Natural killer cell (primary cell): ENCODE measurements at regions not wholly inside any gene's neighbourhood (a gene's known extent, or its start where the extent isn't known, plus 50 kb on each side); places are given as distances from the start of the nearest gene placed in this dataset.

Experiments
- ATAC-seq, 3 donors: fragments of 150-1000 bp in 2 of 3; fragments of 200-7000 bp in 1 of 3; cut with Tn5 transposase; 1 replicate in 1 of 3; 2 replicates in 2 of 3; pipeline ENCODE4 v1.10.0; 2021; ENCODE audit warnings: mild to moderate bottlenecking in 2 of 3, moderate library complexity in 2 of 3
- DNase-seq, 2 donors: peaks; one replicate each; pipeline versions ENCODE4 v3.0.0 to v3.0.0-alpha.2; 2013 to 2021; ENCODE audit warnings: mixed read lengths in 1 of 2
- H3K27ac ChIP-seq: one replicate; pipeline ENCODE4 v1.5.1; 2013; ENCODE audit warnings: mild to moderate bottlenecking, low read length
- H3K27me3 ChIP-seq: one replicate; pipeline ENCODE4 v1.6.1; 2013; ENCODE audit warnings: low read length; ENCODE audit not compliant: control insufficient read depth, insufficient read depth
- H3K36me3 ChIP-seq: one replicate; pipeline ENCODE4 v1.6.1; 2013; ENCODE audit warnings: low read length; ENCODE audit not compliant: control insufficient read depth, insufficient read depth
- H3K4me1 ChIP-seq: one replicate; pipeline ENCODE4 v1.6.1; 2013; ENCODE audit warnings: low read length; ENCODE audit not compliant: control insufficient read depth, insufficient read depth
- H3K4me3 ChIP-seq: one replicate; pipeline ENCODE4 v1.5.1; 2013; ENCODE audit warnings: low read length
- H3K9me3 ChIP-seq: one replicate; pipeline ENCODE4 v1.6.1; 2013; ENCODE audit warnings: low read length; ENCODE audit not compliant: control insufficient read depth, insufficient read depth
- H3K27ac Mint-ChIP-seq, 2 donors: one replicate each; pipeline ENCODE4 v1.8.0; 2022; ENCODE audit warnings: mild to moderate bottlenecking in 2 of 2, mixed read lengths in 2 of 2, moderate library complexity in 1 of 2
- H3K27me3 Mint-ChIP-seq, 2 donors: one replicate each; pipeline ENCODE4 v1.8.0; 2022; ENCODE audit warnings: low read depth in 2 of 2, mixed read lengths in 2 of 2
- H3K36me3 Mint-ChIP-seq: one replicate; pipeline ENCODE4 v1.8.0; 2022; ENCODE audit warnings: mixed read lengths
- H3K4me1 Mint-ChIP-seq, 2 donors: one replicate each; pipeline ENCODE4 v1.8.0; 2022; ENCODE audit warnings: mixed read lengths in 2 of 2
- H3K4me3 Mint-ChIP-seq: one replicate; pipeline ENCODE4 v1.8.0; 2022; ENCODE audit warnings: mild to moderate bottlenecking, moderate library complexity, mixed read lengths
- H3K9me3 Mint-ChIP-seq, 2 donors: one replicate each; pipeline ENCODE4 v1.8.0; 2022; ENCODE audit warnings: mixed read lengths in 2 of 2
- WGBS: methylation state at CpG from one replicate; pipeline ENCODE4 v1.1.7; 2013; ENCODE audit warnings: missing lambda C conversion rate; ENCODE audit not compliant: insufficient coverage; 5-methylcytosine and 5-hydroxymethylcytosine counted together
- intact Hi-C: fragments of 100-400 bp; cut with micrococcal nuclease; formaldehyde crosslinking; loops from one replicate; pipeline ENCODE4 v1.14.2; 2022
- TF ChIP-seq, protein P1 (sequence below): fragments of 200-600 bp; IDR thresholded peaks from one replicate; pipeline ENCODE4 v1.8.0; 2022; ENCODE audit warnings: antibody characterized with exemption

GRCh38 chr17:83175822-83176622 lies 96.6 kb downstream of the METRNL start:
- no peaks in the 10 kb centered on the region for H3K36me3 ChIP-seq
- no peak overlapping the region for H3K4me3 Mint-ChIP-seq
- H3K4me3 ChIP-seq = no peak overlapping the region
- peaks cover 5 to 9% of the 10 kb centered on the region in 2 donors for H3K4me1 Mint-ChIP-seq
- H3K36me3 Mint-ChIP-seq = no peaks in the 10 kb centered on the region
- H3K27ac ChIP-seq = no peak overlapping the region
- ATAC-seq (no peak), DNase-seq (no peak)
- intact Hi-C loops = no loop called here
- no peak overlapping the region for H3K27ac Mint-ChIP-seq
- H3K9me3 ChIP-seq = no peaks in the 10 kb centered on the region
- H3K27me3 ChIP-seq = no peaks in the 10 kb centered on the region
- TF ChIP-seq, protein P1, sequence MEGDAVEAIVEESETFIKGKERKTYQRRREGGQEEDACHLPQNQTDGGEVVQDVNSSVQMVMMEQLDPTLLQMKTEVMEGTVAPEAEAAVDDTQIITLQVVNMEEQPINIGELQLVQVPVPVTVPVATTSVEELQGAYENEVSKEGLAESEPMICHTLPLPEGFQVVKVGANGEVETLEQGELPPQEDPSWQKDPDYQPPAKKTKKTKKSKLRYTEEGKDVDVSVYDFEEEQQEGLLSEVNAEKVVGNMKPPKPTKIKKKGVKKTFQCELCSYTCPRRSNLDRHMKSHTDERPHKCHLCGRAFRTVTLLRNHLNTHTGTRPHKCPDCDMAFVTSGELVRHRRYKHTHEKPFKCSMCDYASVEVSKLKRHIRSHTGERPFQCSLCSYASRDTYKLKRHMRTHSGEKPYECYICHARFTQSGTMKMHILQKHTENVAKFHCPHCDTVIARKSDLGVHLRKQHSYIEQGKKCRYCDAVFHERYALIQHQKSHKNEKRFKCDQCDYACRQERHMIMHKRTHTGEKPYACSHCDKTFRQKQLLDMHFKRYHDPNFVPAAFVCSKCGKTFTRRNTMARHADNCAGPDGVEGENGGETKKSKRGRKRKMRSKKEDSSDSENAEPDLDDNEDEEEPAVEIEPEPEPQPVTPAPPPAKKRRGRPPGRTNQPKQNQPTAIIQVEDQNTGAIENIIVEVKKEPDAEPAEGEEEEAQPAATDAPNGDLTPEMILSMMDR = no peak
- WGBS = 86% methylated on average over 15 of the region's 15 CpGs
- H3K4me1 ChIP-seq = no peaks in the 10 kb centered on the region
- peaks cover 0 to 3% of the 10 kb centered on the region in 2 donors for H3K27me3 Mint-ChIP-seq
- no peaks in the 10 kb centered on the region for H3K9me3 Mint-ChIP-seq

GRCh38 chr17:83176623-83177583 lies 97.5 kb downstream of the METRNL start:
- H3K27ac Mint-ChIP-seq = no peak overlapping the region
- Histone ChIP-seq H3K36me3 (no peaks in the 10 kb centered on the region), H3K4me3 (no peak overlapping the region), H3K4me1 (peaks cover 1% of the 10 kb centered on the region), H3K27ac (no peak overlapping the region), H3K9me3 (no peaks in the 10 kb centered on the region), H3K27me3 (no peaks in the 10 kb centered on the region)
- intact Hi-C loops = no loop called here
- peaks cover 0 to 3% of the 10 kb centered on the region in 2 donors for H3K27me3 Mint-ChIP-seq
- H3K9me3 Mint-ChIP-seq = no peaks in the 10 kb centered on the region
- ATAC-seq = no peak
- WGBS = 90% methylated on average over 18 of the region's 22 CpGs
- no peaks in the 10 kb centered on the region for H3K36me3 Mint-ChIP-seq
- DNase-seq = peak in 1 of 2 donors; percentile 5
- no peak overlapping the region for H3K4me3 Mint-ChIP-seq
- peaks cover 5 to 9% of the 10 kb centered on the region in 2 donors for H3K4me1 Mint-ChIP-seq
- TF ChIP-seq, protein P1 = no peak

DNA sequence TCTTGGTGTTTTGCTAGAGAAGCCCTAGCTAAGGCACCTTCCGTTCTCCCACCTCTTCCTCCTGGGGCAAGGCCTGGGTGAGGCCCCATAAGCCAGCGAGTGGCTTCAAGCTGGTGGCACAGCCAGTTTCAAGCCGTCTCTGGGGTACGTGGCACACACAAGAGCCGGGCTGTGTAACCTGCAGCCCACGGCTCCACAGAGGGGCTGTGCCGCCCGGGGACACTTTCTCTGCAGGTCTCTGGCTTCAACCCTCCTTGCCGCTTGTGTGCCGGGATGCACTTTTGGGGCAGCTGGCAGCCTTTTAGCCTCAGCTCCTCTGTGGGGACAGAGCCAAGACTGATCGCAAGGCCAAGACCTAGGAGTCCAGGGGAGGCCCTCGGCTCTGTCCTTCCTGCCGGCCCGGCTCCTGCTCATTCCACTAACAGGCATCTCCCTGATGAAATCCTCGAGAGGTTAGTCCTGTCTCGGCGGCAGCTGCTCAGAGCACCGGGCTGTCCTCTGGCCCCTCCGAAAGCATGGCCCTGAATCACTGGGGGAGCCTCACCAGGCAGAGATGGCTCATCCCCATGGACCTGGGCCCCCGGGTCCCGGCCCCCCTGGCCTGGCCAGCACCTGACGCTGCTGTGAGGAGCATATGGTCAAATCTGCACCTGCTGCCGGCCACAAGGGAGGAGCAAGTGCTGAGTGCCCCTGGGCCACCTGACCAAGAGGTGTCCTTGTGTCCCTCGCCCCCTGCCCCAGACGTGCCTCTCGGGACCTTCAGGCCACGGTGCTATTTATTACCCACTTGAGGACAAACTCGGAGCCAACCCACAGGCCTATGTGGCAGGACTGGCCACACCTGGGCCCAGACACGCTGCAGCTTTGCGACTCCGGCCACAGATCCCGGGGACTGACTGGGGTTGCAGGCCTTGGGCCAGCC lies 98.5 kb downstream of the METRNL start:
- DNase-seq = peak in 1 of 2 donors; percentile 13
- WGBS = 90% methylated on average over 32 of the region's 32 CpGs
- no peak overlapping the region for H3K4me3 ChIP-seq
- peaks cover 11% of the 10 kb centered on the region for H3K4me1 ChIP-seq
- H3K27me3 ChIP-seq = no peaks in the 10 kb centered on the region
- H3K4me1 Mint-ChIP-seq = peaks cover 14 to 15% of the 10 kb centered on the region in 2 donors
- H3K27ac Mint-ChIP-seq = no peak overlapping the region
- no peaks in the 10 kb centered on the region for H3K36me3 Mint-ChIP-seq
- no peak overlapping the region for H3K4me3 Mint-ChIP-seq
- intact Hi-C loops = no loop called here
- no peak overlapping the region for H3K27ac ChIP-seq
- TF ChIP-seq, protein P1 = no peak
- no peaks in the 10 kb centered on the region for H3K36me3 ChIP-seq
- H3K9me3 ChIP-seq = no peaks in the 10 kb centered on the region
- no peaks in the 10 kb centered on the region for H3K9me3 Mint-ChIP-seq
- peaks cover 0 to 3% of the 10 kb centered on the region in 2 donors for H3K27me3 Mint-ChIP-seq
- ATAC-seq = no peak
